ENCODE measurements at regions not wholly inside any gene's neighbourhood (a gene's known extent, or its start where the extent isn't known, plus 50 kb on each side); places are given as distances from the start of the nearest gene placed in this dataset.

GRCh38 chr2:184543832-184544231 lies 54.5 kb upstream of the ZNF804A start (continued):
- TF ChIP-seq GATA2 (CRISPR knock-in tag; IDR thresholded peaks at IDR 0.05): no peak
- TF ChIP-seq EP300 (IDR thresholded peaks at IDR 0.05; ENCODE audit: borderline replicate concordance in 1 of 2, low read depth in 1 of 2, low read length in 1 of 2): no peak

Small RNA genes lying in the stretch of these regions (small RNA-seq; reads per million reads assigned to genes)
- 0 reads per million in 7 experiments for gene MIR548AE1

All from SK-N-SH (cell line).